ENCODE measurements at regions not wholly inside any gene's neighbourhood (a gene's known extent, or its start where the extent isn't known, plus 50 kb on each side); places are given as distances from the start of the nearest gene placed in this dataset.

- no peak for DNase-seq
Observed at GRCh38 chr9:28031521-28032267, 458.4 kb upstream of the C9orf72 start.

- DNase-seq = no peak
Observed at GRCh38 chr9:28032268-28032590, 458.9 kb upstream of the C9orf72 start.

GRCh38 chr9:28034242-28034641 lies 461.0 kb upstream of the C9orf72 start:
- no peak for DNase-seq

- DNase-seq = no peak
Observed at GRCh38 chr9:28037968-28038367, 464.7 kb upstream of the C9orf72 start.

GRCh38 chr9:28045051-28045450 lies 471.8 kb upstream of the C9orf72 start:
- no peak for DNase-seq

- DNase-seq = no peak
Observed at GRCh38 chr9:28050046-28050445, 476.8 kb upstream of the C9orf72 start.

GRCh38 chr9:28050941-28051340 lies 477.7 kb upstream of the C9orf72 start:
- DNase-seq = no peak

- no peak for DNase-seq
Observed at GRCh38 chr9:28051559-28052503, 478.6 kb upstream of the C9orf72 start.

GRCh38 chr9:28053096-28053777 lies 480.0 kb upstream of the C9orf72 start:
- no peak for DNase-seq

GRCh38 chr9:28056006-28056405 lies 482.7 kb upstream of the C9orf72 start:
- no peak for DNase-seq

GRCh38 chr9:28056466-28056865 lies 483.2 kb upstream of the C9orf72 start:
- DNase-seq = no peak

GRCh38 chr9:28059192-28059591 lies 485.9 kb upstream of the C9orf72 start:
- DNase-seq = no peak

GRCh38 chr9:28064241-28064815 lies 491.0 kb upstream of the C9orf72 start:
- no peak for DNase-seq

- peak; percentile 8 for DNase-seq
Observed at GRCh38 chr9:28073270-28073669, 500.0 kb upstream of the C9orf72 start.

- DNase-seq = no peak
Observed at GRCh38 chr9:28079677-28080076, 506.4 kb upstream of the C9orf72 start.

GRCh38 chr9:28082671-28083070 lies 509.4 kb upstream of the C9orf72 start:
- DNase-seq = no peak

GRCh38 chr9:28086881-28087280 lies 513.6 kb upstream of the C9orf72 start:
- DNase-seq = no peak

- DNase-seq = no peak
Observed at GRCh38 chr9:28092981-28093936, 520.0 kb upstream of the C9orf72 start.

GRCh38 chr9:28101509-28101908 lies 528.2 kb upstream of the C9orf72 start:
- DNase-seq = no peak

- DNase-seq = no peak
Observed at GRCh38 chr9:28105001-28105400, 531.7 kb upstream of the C9orf72 start.

- peak; percentile 13 for DNase-seq
Observed at GRCh38 chr9:28120184-28120583, 546.9 kb upstream of the C9orf72 start.

GRCh38 chr9:28120626-28121025 lies 547.3 kb upstream of the C9orf72 start:
- DNase-seq = no peak
